GM19351 (cell line): ENCODE measurements at regions not wholly inside any gene's neighbourhood (a gene's known extent, or its start where the extent isn't known, plus 50 kb on each side); places are given as distances from the start of the nearest gene placed in this dataset.
"Not testable (repeated sequence)": the region's sequence is repeated elsewhere in the genome, so short reads cannot be mapped to it uniquely, and the experiment has no call there.

Experiments
- ATAC-seq: cut with Tn5 transposase; IDR thresholded peaks from one replicate; pipeline ENCODE4 v1.9.1; 2021; ENCODE audit warnings: mild to moderate bottlenecking, moderate library complexity; ENCODE audit not compliant: unreplicated experiment

DNA sequence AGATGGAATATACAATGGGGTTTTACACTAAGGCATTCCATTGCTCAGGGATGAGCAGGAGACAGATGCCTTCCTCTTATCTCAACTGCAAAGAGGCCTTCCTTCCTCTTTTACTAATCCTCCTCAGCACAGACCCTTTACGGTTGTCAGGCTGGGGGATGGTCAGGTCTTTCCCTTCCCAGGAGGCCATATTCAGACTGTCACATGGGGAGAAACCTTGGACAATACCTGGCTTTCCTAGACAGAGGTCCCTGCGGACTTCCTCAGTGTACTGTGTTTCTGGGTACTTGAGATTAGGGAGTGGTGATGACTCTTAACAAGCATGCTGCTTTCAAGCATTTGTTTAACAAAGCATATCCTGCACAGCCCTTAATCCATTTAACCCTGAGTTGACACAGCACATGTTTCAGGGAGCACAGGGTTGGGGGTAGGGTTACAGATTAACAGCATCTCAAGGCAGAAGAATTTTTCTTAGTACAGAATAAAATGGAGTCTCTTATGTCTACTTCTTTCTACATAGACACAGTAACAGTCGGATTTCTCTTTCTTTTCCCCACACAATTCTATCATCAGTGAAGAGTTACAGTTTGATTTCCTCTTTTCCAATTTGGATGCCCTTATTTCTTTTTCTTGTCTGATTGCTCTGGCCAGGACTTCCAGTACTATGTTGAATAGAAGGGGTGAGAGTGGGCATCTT is 737.1 kb downstream of the TRHDE start:
- not testable (repeated sequence) for ATAC-seq

DNA sequence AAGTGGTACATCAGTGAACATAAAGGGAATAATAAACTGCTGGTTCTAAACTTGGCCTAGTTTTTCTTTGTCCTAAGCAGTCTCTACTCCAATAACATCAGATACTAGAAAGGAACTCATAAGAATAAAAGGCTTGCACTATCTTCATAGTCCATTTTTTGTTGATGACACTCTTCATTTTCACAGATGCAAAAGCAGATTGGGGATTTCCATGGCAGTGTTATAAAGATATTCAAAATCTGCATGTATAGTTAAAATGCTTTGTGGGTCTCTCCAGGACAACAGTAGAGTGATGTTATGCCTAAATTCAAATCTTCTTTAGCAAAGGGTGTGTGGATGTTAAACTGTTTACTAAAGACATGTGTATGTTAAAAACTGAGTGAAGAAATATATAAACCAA is 745.8 kb downstream of the TRHDE start:
- no peak for ATAC-seq

DNA sequence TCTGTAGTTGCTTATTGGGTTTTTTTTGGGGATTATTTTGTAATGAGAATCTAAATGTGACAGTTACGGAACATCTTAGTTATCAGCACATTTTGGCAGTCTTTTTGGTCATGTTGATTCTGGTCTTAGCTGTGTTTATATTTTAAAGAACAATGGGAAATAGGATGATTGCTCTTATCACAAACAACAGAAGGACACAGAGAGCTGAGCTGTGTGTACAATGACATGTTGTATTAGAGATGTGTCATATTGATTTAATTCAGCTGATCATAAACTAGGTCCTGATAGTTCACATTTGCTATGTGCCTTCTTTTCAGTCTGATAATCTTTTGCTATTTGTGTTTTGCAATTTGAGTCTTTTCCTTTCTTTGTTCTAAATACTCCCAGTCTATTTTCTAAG is 781.7 kb downstream of the TRHDE start:
- ATAC-seq = no peak

DNA sequence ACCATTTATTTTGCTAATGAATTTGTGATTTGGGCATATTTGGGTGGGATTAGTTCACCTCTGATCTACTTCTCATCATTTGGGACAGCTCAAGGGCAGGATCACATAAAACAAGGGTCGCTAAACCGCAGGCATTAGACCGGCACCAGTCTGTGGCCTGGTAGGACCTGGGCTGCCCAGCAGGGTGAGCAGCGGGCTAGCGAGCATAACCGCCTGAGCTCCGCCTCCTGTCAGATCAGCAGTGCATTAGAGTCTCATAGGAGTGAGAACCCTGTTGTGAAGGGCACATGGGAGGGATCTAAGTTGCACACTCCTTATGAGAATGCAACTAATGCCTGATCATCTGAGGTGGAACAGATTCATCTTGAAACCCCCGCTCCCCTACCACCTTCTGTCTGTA is 785.3 kb downstream of the TRHDE start:
- ATAC-seq = no peak

DNA sequence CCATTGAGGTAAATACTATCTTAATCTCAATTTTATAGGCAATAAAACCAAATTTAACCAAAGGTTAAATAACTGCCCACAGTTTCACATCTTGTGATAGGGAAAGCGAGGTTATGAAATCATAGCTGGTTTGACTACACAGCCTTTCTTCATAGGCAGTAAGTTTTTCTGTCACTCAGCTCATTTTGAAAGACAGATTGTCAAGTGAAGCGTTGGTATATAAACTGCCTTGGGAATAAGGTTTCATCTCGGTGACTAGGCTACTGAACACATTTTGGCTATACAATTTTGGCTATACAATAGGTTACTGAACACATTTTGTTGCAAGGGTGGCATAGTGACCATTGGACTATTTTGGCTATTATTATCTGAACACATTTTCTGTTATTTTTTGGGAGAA is 793.7 kb downstream of the TRHDE start:
- no peak for ATAC-seq

DNA sequence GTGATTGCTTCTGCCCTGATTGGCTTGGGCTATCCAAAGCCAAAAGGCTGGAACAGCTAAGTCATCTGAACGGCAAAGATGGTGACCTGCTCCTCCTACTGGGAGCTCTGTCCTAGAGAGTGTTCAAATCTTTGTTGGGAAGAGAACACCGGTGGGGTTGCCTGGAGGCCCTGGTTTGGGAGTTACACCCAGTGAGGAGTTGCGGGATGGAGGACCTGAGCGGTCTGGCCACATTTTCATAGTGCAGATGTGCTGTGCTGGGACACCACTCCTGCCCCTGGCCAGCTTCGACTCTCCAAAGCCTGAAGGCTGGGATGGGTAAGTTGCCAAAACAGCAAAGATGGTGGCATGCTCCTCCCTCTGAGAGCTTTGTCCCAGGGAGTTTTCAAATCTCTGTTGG is 795.4 kb downstream of the TRHDE start:
- no peak for ATAC-seq

DNA sequence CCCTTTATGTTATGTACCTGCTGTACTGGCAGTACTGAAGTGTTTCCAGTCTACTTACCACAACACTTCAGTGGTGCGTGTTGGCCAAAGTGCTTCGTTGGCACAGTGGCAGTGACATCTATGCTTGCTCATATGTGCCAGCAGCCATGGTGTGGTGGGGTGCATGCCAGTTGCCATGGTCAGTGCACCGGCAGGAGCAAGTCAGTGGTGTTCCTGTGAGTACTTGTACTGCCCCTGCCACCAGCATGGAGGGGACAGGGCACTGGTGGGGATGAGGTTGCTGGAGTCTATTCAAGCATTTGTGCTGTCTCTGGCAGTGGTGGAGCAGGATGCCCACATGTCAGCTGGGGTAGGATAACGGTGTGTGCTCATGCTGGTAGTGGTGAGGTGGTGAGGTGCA is 800.0 kb downstream of the TRHDE start:
- no peak for ATAC-seq

DNA sequence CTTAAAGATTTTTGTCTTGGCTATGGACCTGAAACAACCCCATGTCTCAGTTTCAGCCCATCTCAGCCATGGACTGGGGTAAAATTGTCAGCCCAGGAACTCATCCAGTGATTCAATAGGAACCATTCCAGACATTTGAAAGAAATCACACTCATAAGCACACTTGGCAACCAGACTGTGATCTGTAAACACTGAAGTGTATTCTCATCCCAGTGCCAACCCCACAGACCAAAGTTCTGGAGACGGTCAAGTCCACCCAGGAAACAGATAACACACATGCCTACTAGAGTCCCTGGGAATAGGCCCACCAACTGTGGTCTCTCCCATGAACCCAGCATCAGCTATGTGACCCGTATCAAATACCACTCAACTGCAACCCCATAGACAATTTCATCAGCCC is 804.6 kb downstream of the TRHDE start:
- ATAC-seq = no peak

DNA sequence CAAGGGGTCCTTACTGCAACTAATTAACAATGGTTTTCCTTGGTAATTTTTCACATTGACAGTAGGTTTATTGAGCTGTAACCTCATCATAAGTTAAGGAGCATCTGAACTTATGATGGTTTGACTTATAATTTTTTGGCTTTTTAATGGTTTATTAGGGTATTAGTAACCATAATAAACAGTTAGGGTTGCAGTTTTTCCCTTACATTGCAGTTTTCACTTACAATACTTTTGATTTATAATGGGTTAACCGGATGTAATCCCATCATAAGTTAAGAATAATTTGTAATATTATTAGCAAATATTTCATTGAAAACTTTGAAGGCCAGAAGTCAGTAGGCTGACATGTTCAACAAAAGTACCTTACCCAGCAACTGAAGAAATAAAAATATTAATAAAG is 811.6 kb downstream of the TRHDE start:
- no peak for ATAC-seq

DNA sequence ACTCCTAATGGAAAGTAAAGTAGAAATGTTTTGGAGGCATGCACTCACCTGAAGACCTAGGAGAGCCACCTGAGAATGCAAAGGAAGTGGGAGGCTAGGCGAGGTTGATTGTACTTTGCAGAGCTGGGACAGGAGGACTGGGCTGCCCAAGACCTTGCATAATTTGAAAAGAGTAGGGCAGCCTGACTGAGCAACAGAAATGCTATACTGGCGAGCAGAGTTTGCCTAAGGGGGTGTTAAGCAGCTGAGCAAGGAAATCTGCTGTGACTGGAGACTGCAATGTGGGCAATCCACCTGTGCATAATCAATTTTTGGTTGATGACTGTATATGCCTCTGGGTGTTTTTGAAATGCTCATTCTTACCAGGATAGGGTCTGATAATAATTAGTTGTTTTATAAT is 834.1 kb downstream of the TRHDE start:
- ATAC-seq = no peak

DNA sequence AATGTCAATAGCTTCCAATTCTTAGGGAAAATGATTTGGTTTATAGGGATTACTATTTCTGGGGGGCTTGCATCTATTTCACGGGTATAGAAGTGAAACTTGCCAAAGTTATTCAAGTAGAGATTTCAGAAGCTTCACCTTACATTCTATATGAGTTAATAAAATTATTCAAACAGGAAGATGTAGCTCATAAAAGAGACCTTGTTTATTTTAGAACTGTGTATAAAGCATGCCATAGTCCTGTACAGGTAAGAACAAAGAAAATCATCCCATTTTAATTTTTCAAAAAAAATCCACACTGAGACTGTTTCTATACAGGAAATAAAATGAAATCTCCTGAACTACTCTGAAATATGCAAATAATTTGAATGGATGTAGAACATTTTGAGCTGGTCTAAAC is 834.7 kb downstream of the TRHDE start:
- ATAC-seq = no peak

DNA sequence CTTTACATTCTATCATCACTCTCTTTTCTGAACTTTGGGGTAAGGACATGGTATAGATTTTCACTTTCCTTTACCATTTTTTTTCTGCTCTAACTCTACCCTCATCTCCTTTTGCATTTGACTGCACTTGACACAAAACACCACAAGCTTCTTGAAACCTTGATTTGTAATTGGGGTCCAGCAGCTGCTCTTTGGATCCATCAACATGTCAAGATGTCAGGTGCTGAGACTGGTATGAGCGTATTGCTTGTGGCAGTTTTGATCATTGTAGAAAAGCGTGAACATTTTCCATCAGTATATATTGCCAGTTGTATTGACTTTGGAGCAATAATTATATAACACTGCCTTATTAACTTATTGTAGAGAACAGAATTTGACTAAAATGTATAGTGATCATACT is 838.6 kb downstream of the TRHDE start:
- ATAC-seq = no peak

DNA sequence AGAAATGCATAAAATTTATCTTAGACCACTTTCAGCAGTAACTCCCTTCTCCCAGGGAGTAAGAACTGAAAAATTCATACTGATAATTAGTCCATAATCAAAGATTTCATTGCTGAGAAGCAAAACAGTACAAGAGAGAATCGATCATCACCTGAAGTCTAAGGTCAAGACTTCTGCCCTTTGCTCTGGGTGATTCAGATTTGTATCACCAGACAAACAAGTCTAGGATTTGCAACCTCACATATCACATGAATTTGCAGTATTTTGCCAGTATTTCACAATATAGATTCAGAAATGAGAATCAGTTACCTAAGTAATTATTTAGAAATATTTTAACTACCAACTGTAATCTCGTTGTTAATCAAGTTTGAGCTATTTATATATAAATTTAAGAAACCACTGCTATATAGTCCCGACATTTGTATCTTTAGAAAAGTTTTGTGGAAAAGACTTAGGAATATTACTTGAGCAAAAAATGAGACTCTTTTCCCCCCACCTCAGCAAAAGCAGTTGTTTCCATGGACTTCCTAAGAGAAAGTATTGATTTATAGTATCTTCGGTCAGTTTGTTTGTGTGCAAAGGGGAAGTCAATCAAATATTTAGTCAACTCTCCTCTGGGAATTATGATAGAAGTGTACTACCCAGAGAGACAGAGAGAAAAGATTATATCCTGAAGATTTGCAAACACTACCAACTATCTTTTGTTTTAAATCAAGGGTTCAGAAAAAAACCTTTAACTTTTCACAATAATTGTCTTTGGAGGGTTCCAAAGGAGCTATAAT is 840.1 kb downstream of the TRHDE start:
- ATAC-seq = no peak

DNA sequence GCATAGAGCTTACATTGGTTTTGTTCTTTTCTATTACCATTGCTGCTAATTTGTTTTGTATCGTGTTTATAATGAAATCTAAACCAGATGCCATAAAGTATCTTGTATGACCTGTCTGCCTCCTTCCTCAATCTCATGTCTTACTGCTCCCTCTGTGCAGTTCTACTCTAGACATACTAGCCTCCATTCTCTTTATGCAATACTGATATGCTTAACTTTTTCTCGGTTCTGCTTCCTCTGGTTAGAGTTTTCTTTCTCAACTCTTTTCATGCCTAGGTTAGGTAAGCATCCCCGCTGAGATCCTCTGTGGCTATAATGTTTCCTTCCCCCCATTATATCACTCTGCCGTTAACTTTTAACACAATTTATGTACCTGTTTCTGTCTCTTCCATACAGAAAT is 852.3 kb downstream of the TRHDE start:
- no peak for ATAC-seq

DNA sequence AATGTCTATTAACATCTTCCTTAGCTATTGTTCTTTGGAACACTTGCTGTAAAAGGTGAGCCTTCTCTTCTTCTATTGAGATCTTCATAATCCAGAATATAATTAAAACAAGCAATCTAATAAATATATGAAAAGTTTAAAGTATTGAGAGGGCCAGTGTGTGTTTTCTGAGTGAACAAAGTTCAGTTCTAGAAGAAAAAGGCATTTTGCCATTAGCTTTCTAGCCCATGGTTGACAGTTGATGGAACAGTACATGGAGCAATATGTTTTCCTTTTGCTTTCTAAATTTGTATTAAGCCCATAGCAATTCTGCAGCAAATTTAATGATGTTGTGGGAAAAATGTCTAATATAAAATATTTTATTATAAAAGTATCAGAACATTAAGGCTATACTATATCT is 853.0 kb downstream of the TRHDE start:
- ATAC-seq = no peak

DNA sequence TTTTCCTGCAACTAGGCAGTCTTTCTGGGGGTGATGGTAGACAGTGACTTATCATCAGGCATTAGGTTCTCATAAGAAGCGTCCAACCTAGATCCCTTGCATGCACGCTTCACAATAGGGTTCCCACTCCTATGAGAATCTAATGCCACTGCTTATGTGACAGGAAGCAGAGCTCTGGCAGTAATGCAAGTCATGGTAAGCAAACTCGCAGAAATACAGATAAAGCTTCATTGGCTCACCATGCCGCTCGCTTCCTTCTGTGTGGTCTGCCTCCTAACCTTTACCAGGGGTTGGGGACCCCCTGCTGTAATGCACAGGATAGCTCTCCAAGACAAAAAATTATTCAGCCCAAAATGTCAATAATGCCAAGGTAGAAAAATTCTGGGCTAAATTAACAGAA is 864.2 kb downstream of the TRHDE start:
- no peak for ATAC-seq

DNA sequence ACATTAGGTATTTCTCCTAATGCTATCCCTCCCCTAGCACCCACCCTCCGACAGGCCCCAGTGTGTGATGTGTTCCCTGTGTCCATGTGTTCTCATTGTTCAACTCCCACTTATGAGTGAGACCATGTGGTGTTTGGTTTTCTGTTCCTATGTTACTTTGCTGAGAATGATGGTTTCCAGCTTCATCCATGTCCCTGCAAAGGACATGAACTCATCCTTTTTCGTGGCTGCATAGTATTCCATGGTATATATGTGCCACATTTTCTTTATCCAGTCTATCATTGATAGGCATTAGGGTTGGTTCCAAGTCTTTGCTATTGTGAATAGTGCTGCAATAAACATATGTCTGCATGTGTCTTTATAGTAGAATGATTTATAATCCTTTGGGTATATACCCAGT is 867.5 kb downstream of the TRHDE start:
- ATAC-seq = not testable (repeated sequence)

DNA sequence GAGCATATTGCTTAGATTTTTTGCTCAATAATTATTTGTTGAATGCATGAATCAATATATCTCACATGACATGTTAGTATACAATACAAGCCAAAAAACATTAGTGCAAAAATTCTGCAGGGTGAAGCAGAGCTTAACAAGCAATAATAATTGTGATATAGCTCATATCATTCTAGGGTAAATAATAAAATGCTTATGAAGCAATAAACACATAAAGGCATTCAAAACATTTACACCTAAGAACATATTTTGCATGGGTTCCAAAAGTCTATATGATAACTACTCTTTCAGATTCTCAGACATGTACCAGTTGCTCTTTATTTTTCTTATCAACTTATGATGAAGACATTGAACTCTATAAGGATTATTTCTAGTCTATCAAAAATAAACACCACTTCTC is 886.2 kb downstream of the TRHDE start:
- no peak for ATAC-seq

DNA sequence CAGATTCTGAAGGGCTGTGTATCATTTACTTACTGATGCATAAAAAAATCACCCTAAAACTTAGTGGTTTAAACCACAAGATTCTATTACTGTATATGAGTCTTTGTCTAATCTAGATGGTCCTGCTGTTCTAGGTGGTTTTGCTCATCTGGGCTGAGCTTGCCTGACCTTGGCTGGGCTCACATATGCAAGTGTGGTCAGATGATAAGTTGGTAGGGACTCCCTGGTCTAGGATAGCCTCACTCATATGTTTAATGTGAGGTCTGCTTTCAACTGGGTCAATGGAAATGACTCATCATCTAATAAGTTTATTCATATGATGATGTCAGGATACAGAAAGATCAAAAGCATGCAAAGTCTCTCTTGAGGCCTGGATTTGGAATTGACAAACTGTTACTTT is 887.8 kb downstream of the TRHDE start:
- no peak for ATAC-seq

DNA sequence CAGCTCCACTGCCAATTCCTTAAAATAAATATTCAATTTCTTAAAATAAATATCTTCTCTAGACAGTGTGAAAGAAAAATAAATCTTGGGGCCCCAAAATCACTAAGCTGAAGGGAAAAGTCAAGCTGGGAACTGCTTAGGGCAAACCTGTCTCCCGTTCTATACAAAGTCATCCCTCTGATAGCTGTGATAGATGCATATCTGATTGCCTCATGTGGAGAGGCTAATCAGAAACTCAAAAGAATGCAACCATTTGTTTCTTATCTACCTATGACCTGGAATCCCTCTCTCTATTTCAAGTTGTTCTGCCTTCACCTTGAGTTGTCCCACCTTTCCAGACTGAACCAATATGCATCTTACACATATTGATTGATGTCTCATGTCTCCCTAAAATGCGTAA is 889.8 kb downstream of the TRHDE start:
- no peak for ATAC-seq

DNA sequence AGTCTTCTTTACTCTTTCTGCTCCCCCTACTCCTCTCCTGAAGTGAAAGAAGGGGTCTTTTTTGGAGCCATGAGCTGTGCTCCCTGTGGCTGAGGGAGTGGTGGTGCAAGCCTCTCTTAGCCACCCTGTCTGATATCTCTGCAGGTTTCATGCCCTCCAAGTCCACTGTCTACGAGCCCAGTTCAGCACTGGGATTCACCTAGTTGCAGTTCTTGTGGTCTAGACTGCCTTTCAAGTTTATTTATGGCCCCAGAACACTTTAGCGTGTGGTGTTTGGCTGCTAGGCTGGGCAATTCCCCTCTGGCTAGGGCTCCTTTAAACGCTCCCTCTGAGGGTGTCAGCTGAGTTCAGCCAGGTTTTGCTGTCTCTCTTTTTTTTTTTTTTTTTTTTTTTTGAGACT is 908.6 kb downstream of the TRHDE start:
- no peak for ATAC-seq

DNA sequence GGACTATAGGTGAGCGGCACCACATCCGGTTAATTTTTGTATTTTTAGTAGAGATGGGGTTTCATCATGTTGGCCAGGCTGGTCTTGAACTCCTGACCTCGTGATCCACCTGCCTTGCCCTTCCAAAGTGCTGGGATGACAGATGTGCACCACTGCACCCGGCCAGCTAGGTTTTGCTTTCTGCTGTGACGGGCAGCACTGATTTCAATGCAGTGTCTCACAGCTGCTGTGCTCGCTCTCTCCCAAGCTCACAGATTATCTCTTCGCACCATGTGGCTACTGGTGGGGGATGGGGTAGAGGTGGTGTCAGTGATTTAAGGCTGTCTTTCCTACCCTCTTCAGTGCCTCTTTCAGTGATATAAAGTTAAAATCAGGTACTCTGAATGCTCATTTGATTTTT is 909.1 kb downstream of the TRHDE start:
- no peak for ATAC-seq

DNA sequence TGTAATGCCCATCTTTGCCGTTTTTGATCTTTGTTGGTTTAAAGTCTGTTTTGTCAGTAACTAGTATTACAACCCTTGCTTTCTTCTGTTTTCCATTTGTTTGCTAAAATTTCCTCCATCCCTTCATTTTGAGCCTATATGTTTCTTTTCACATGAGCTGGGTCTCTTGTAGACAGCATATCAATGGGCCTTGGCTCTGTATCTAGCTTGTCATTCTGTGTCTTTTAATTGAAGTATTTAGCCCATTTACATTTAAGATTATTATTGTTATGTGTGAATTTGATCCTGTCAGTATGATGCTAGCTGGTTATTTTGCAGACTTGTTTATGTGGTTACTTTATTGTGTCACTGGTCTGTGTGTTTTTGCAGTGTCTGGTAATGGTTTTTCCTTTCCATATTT is 913.2 kb downstream of the TRHDE start:
- ATAC-seq = no peak
